Endothelial cell of umbilical vein (primary cell): ENCODE measurements at regions not wholly inside any gene's neighbourhood (a gene's known extent, or its start where the extent isn't known, plus 50 kb on each side); places are given as distances from the start of the nearest gene placed in this dataset.

Source experiments
- BruUV-seq: library from RNA; stranded (reverse); fragments of 400-500 nt; replicated peaks from 2 replicates; lab custom pipeline; 2021; lab: Mats Ljungman, UMichigan
- CTCF ChIA-PET: fragments of 300-600, 350-600 bp; sonication (Branson Sonifier 250); formaldehyde crosslinking; loops from one replicate; lab custom pipeline; 2021; ENCODE audit warnings: antibody characterized with exemption, inconsistent platforms; lab: Charles Lee
- POLR2A ChIA-PET: fragments of 300-600, 350-600 bp; sonication (Branson Sonifier 250); formaldehyde crosslinking; loops from one replicate; lab custom pipeline; 2021; ENCODE audit warnings: antibody characterized with exemption, inconsistent platforms; lab: Charles Lee
- DNase-seq: peaks from one replicate; pipeline ENCODE4 v3.0.0-alpha.2; 2011; ENCODE audit warnings: low read depth, low spot score
- FAIRE-seq: peaks from 2 replicates; lab custom pipeline; 2011; peaks lifted over from hg19 to GRCh38; lab: Jason Lieb, UNC
- H2AFZ ChIP-seq: 2 replicates; pipeline ENCODE4 v1.6.0; 2012; ENCODE audit warnings: low read depth, low read length, control low read depth, inconsistent platforms
- H3K27ac ChIP-seq: 2 replicates; pipeline ENCODE4 v1.5.1; 2011; ENCODE audit warnings: low read depth, mild to moderate bottlenecking, control low read depth, low read length, moderate library complexity; ENCODE audit not compliant: insufficient read depth
- H3K27me3 ChIP-seq, 2 experiments: 2 replicates each; pipeline versions ENCODE4 v1.6.0 to v1.6.1; 2011; ENCODE audit warnings: low read length in 2 of 2, mixed read lengths in 1 of 2; ENCODE audit not compliant: control insufficient read depth in 2 of 2, insufficient read depth in 2 of 2
- H3K36me3 ChIP-seq, 2 experiments: 2 replicates in 1 of 2; 3 replicates in 1 of 2; pipeline ENCODE4 v1.5.1; 2011; ENCODE audit warnings: low read length in 2 of 2, mild to moderate bottlenecking in 1 of 2, moderate library complexity in 1 of 2; ENCODE audit not compliant: control insufficient read depth in 2 of 2, insufficient read depth in 2 of 2; ENCODE audit errors: extremely low read depth in 1 of 2
- H3K4me1 ChIP-seq: 3 replicates; pipeline ENCODE4 v1.5.1; 2011; ENCODE audit warnings: mild to moderate bottlenecking, low read length; ENCODE audit not compliant: control insufficient read depth, insufficient read depth; ENCODE audit errors: extremely low read depth
- H3K4me2 ChIP-seq: 2 replicates; pipeline ENCODE4 v1.6.1; 2011; ENCODE audit warnings: low read length, control low read depth, mixed read lengths; ENCODE audit not compliant: insufficient read depth
- H3K4me3 ChIP-seq, 3 experiments: fragments of 200-600 bp in 1 of 3; sonication (generic), shearing (Covaris generic) in 1 of 3; replicated peaks in 1 of 3; 2 replicates each; pipeline ENCODE4 v1.5.1; 2011 to 2016; ENCODE audit warnings: control low read depth in 3 of 3, low read length in 3 of 3, mild to moderate bottlenecking in 2 of 3, inconsistent platforms in 1 of 3, low read depth in 1 of 3, moderate library complexity in 1 of 3; ENCODE audit not compliant: insufficient read depth in 1 of 3
- H3K79me2 ChIP-seq: 2 replicates; pipeline ENCODE4 v1.6.0; 2012; ENCODE audit warnings: low read length, inconsistent platforms; ENCODE audit not compliant: control insufficient read depth, insufficient read depth
- H3K9ac ChIP-seq: replicated peaks from 2 replicates; pipeline ENCODE3; 2011; ENCODE audit warnings: low read length, control low read depth; ENCODE audit not compliant: insufficient read depth; ENCODE audit errors: extremely low read depth
- H3K9me1 ChIP-seq: replicated peaks from 3 replicates; pipeline ENCODE4 v1.6.0; 2011; ENCODE audit warnings: mild to moderate bottlenecking, low read length; ENCODE audit not compliant: control insufficient read depth, insufficient read depth; ENCODE audit errors: extremely low read depth
- H3K9me3 ChIP-seq: replicated peaks from 2 replicates; pipeline ENCODE4 v1.5.1; 2012; ENCODE audit warnings: low read length, inconsistent platforms; ENCODE audit not compliant: control insufficient read depth, insufficient read depth
- H4K20me1 ChIP-seq: replicated peaks from 2 replicates; pipeline ENCODE3; 2011; ENCODE audit warnings: mild to moderate bottlenecking, low read length; ENCODE audit not compliant: control insufficient read depth, insufficient read depth; ENCODE audit errors: extremely low read depth
- EZH2 ChIP-seq: IDR thresholded peaks from 2 replicates; pipeline ENCODE4 v1.6.1; 2012; ENCODE audit warnings: borderline replicate concordance, low read depth, mild to moderate bottlenecking, moderate library complexity, low read length, inconsistent platforms; ENCODE audit not compliant: severe bottlenecking
- FOS ChIP-seq: IDR thresholded peaks from 2 replicates; pipeline ENCODE4 v1.6.1; 2011; ENCODE audit warnings: mild to moderate bottlenecking, low read length, moderate library complexity, borderline replicate concordance; ENCODE audit not compliant: insufficient read depth
- GATA2 ChIP-seq: IDR thresholded peaks from 2 replicates; pipeline ENCODE4 v1.7.0; 2011; ENCODE audit warnings: low read depth, mild to moderate bottlenecking, moderate library complexity, mixed read lengths, low read length; ENCODE audit not compliant: insufficient read length, insufficient read depth
- JUN ChIP-seq: IDR thresholded peaks from 2 replicates; pipeline ENCODE4 v1.6.1; 2011; ENCODE audit warnings: borderline replicate concordance, low read depth; ENCODE audit not compliant: insufficient read length, insufficient read depth
- MYC ChIP-seq: IDR thresholded peaks from one replicate; pipeline ENCODE4 v1.6.1; 2011; ENCODE audit warnings: mild to moderate bottlenecking, low read depth, low read length
- POLR2A ChIP-seq: IDR thresholded peaks from 2 replicates; pipeline ENCODE4 v1.6.1; 2012; ENCODE audit warnings: low read depth, mild to moderate bottlenecking, control low read depth, low read length
- POLR2AphosphoS5 ChIP-seq: IDR thresholded peaks from 2 replicates; pipeline ENCODE4 v1.6.1; 2012; ENCODE audit warnings: low read depth, mild to moderate bottlenecking, control low read depth, low read length, moderate library complexity; ENCODE audit not compliant: insufficient read depth
- dilution Hi-C: fragments of 300-500 bp; cut with MboI; formaldehyde crosslinking; loops from one replicate; pipeline ENCODE4 v1.15.0; 2019; ENCODE audit warnings: low sequenced_read_pairs; ENCODE audit not compliant: extremely low pct_ligation_motif_present
- intact Hi-C: fragments of 100-400 bp; cut with micrococcal nuclease; formaldehyde crosslinking; loops from one replicate; pipeline ENCODE4 v1.10.0; 2022
- TF ChIP-seq, protein P1 (sequence below): IDR thresholded peaks from 2 replicates; pipeline ENCODE4 v1.6.1; 2011; ENCODE audit not compliant: insufficient read depth, insufficient read length

- Histone ChIP-seq H3K79me2 (no peaks in the 10 kb centered on the region), H3K27me3 (no peaks in the 10 kb centered on the region), H3K4me2 (no peak overlapping the region), H4K20me1 (no peaks in the 10 kb centered on the region), H3K9ac (no peak overlapping the region), H3K27ac (no peak overlapping the region), H3K4me3 (no peak overlapping the region), H3K36me3 (no peaks in the 10 kb centered on the region), H3K4me1 (no peaks in the 10 kb centered on the region), H2AFZ (no peak overlapping the region), H3K9me3 (no peaks in the 10 kb centered on the region), H3K9me1 (no peaks in the 10 kb centered on the region)
- POLR2A ChIA-PET = no interaction called here
- no peak for TF ChIP-seq MYC
- TF ChIP-seq, protein P1, sequence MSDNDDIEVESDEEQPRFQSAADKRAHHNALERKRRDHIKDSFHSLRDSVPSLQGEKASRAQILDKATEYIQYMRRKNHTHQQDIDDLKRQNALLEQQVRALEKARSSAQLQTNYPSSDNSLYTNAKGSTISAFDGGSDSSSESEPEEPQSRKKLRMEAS = no peak
- no peak for FAIRE-seq
- BruUV-seq = no TSS peak
- CTCF ChIA-PET = interaction anchor here (0.5 to 1.3 kb wide), 3 partner anchors 10 to 103 kb away, joined by 3 read pairs; no protein-coding TSS in a partner anchor
- no peak for DNase-seq
- intact Hi-C loops = no loop called here
- dilution Hi-C loops = no loop called here
Measured at GRCh38 chr20:11302436-11302835, 615.3 kb upstream of the BTBD3 start.

GRCh38 chr20:11304795-11305194 lies 612.9 kb upstream of the BTBD3 start:
- Histone ChIP-seq H3K4me3 (no peak overlapping the region), H2AFZ (no peak overlapping the region), H3K79me2 (no peaks in the 10 kb centered on the region), H3K4me1 (no peaks in the 10 kb centered on the region), H4K20me1 (no peaks in the 10 kb centered on the region), H3K36me3 (no peaks in the 10 kb centered on the region), H3K4me2 (no peak overlapping the region), H3K9me3 (no peaks in the 10 kb centered on the region), H3K9ac (no peak overlapping the region), H3K9me1 (no peaks in the 10 kb centered on the region), H3K27ac (no peak overlapping the region), H3K27me3 (no peaks in the 10 kb centered on the region)
- FAIRE-seq (no peak), DNase-seq (no peak)
- intact Hi-C loops (no loop called here), dilution Hi-C loops (no loop called here)
- TF ChIP-seq JUN (no peak), EZH2 (no peak), GATA2 (no peak), POLR2A (no peak), FOS (no peak), MYC (no peak), POLR2AphosphoS5 (no peak)
- TF ChIP-seq, protein P1 = no peak
- no TSS peak for BruUV-seq
- POLR2A ChIA-PET = no interaction called here
- CTCF ChIA-PET = interaction anchor here (0.7 kb wide), 1 partner anchor 15 kb away, joined by 3 read pairs; no protein-coding TSS in a partner anchor
